ENCODE measurements at regions not wholly inside any gene's neighbourhood (a gene's known extent, or its start where the extent isn't known, plus 50 kb on each side); places are given as distances from the start of the nearest gene placed in this dataset.

GRCh38 chr14:84303140-84303539 lies 1226.8 kb upstream of the FLRT2 start:
- no peaks in the 10 kb centered on the region for H3K36me3 ChIP-seq
- intact Hi-C loops (cut with DNase I): no loop called here
- no peak for TF ChIP-seq CTCF (IDR thresholded peaks at IDR 0.05)
- H3K4me3 ChIP-seq: no peak overlapping the region
- H3K4me1 ChIP-seq: no peaks in the 10 kb centered on the region
- H3K27ac ChIP-seq: no peak overlapping the region
- ATAC-seq (no peak), FAIRE-seq (no peak), DNase-seq (peak in 1 of 6 donors; percentile 24)
- WGBS, 2 donors: 97 to 99% methylated on average over 7 of the region's 7 CpGs
- no peaks in the 10 kb centered on the region for H3K27me3 ChIP-seq
- H3K9me3 ChIP-seq: no peaks in the 10 kb centered on the region

GRCh38 chr14:84312551-84312950 lies 1217.4 kb upstream of the FLRT2 start:
- DNase-seq: no peak
- Histone ChIP-seq H3K36me3 (no peaks in the 10 kb centered on the region), H3K4me3 (no peak overlapping the region), H3K27me3 (no peaks in the 10 kb centered on the region), H3K4me1 (no peaks in the 10 kb centered on the region), H3K27ac (no peak overlapping the region), H3K9me3 (no peaks in the 10 kb centered on the region)
- 91 to 93% methylated on average over 4 of the region's 4 CpGs for WGBS, 2 donors
- ATAC-seq: no peak
- FAIRE-seq: no peak
- TF ChIP-seq CTCF (IDR thresholded peaks at IDR 0.05): no peak
- intact Hi-C loops (cut with DNase I): no loop called here

- DNase-seq (no peak), ATAC-seq (no peak), FAIRE-seq (no peak)
- Histone ChIP-seq H3K27ac (no peak overlapping the region), H3K4me3 (no peak overlapping the region), H3K27me3 (no peaks in the 10 kb centered on the region), H3K36me3 (no peaks in the 10 kb centered on the region), H3K9me3 (no peaks in the 10 kb centered on the region), H3K4me1 (no peaks in the 10 kb centered on the region)
- WGBS, 2 donors: 75 to 82% methylated on average over 4 of the region's 4 CpGs
- TF ChIP-seq CTCF (IDR thresholded peaks at IDR 0.05): no peak
- intact Hi-C loops (cut with DNase I): no loop called here
Measured at GRCh38 chr14:84323450-84323849, 1206.5 kb upstream of the FLRT2 start.

GRCh38 chr14:84323978-84324377 lies 1206.0 kb upstream of the FLRT2 start:
- intact Hi-C loops (cut with DNase I): no loop called here
- H3K27me3 ChIP-seq: no peaks in the 10 kb centered on the region
- no peak for ATAC-seq
- FAIRE-seq: no peak
- 78 to 89% methylated on average over 4 of the region's 4 CpGs for WGBS, 2 donors
- H3K4me1 ChIP-seq: no peaks in the 10 kb centered on the region
- no peaks in the 10 kb centered on the region for H3K9me3 ChIP-seq
- DNase-seq: no peak
- no peak overlapping the region for H3K27ac ChIP-seq
- H3K4me3 ChIP-seq: no peak overlapping the region
- no peak for TF ChIP-seq CTCF (IDR thresholded peaks at IDR 0.05)
- H3K36me3 ChIP-seq: no peaks in the 10 kb centered on the region

GRCh38 chr14:84336433-84336832 lies 1193.5 kb upstream of the FLRT2 start:
- intact Hi-C loops (cut with DNase I): no loop called here
- Histone ChIP-seq H3K4me3 (no peak overlapping the region), H3K9me3 (no peaks in the 10 kb centered on the region), H3K27me3 (no peaks in the 10 kb centered on the region), H3K4me1 (no peaks in the 10 kb centered on the region), H3K36me3 (no peaks in the 10 kb centered on the region), H3K27ac (no peak overlapping the region)
- DNase-seq: no peak
- no peak for TF ChIP-seq CTCF (IDR thresholded peaks at IDR 0.05)
- no peak for FAIRE-seq
- ATAC-seq: no peak
